HG03442 (cell line): ENCODE measurements at regions not wholly inside any gene's neighbourhood (a gene's known extent, or its start where the extent isn't known, plus 50 kb on each side); places are given as distances from the start of the nearest gene placed in this dataset.
"Not testable (repeated sequence)": the region's sequence is repeated elsewhere in the genome, so short reads cannot be mapped to it uniquely, and the experiment has no call there.

Experiments
- ATAC-seq: cut with Tn5 transposase; IDR thresholded peaks from one replicate; pipeline ENCODE4 v1.9.1; 2021; ENCODE audit warnings: mild to moderate bottlenecking, moderate library complexity; ENCODE audit not compliant: unreplicated experiment

DNA sequence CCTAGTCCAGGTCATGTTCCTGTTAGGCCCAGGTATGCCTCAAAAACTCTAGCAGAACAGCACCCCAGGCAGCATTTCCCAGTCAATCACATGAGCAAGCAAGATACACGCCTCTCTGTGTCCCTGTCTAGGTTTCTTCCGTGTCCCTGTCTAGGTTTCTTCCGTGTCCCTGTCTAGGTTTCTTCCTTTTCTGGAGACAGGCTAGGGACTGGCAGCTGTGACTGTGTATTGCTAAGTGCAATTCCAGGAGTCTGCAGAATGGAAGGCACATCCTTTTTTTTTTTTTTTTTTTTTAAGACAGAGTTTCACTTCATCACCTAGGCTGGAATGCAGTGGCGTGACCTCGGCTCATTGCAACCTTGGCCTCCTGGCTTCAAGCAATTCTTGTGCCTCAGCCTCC lies 77.6 kb downstream of the SETD4 start:
- no peak for ATAC-seq

DNA sequence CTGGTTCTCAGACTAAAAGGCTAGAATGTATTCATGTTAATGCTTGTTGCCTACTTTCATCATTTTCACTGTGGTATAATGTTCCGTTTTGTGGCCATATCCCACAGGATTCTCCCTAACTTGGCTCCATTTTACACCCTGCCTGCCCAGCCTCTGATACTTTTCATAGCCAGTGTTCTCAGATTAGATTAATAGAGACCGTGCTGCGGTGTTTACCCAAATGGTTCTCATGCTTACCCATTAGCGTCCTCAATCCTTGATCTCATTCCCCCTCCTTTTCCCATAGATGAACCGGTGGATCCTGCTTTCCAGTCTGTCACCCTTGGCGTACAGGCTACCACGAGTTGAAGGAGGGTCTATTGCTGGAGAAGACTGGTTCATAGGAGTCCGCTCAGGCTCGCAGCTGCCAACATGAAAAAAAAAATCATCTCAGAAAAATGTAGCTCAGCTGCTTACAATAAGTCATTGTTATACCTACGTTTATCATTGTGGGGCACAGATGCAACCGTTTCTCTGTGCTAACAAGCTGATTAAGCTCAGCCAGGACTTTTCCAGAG lies 78.7 kb downstream of the SETD4 start:
- no peak for ATAC-seq

DNA sequence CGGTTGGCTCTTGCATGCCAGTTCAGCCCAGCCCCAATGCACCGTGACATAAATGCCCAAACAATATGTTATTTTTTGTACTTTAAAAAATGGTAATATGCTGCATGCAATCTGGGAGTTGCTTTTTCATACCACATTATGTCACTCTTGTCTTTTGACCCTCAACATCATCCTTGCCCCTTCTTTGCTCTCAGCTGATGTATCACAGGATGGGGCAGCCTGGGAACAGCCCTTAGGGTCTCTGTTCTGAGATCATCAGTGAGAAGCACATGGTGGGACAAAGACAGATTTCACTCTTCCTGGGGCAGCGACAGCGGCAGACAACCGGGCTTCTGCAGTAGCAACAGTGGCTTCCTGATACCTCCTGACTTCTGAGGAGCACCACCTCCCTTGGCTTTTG lies 79.5 kb downstream of the SETD4 start:
- ATAC-seq, result no peak

DNA sequence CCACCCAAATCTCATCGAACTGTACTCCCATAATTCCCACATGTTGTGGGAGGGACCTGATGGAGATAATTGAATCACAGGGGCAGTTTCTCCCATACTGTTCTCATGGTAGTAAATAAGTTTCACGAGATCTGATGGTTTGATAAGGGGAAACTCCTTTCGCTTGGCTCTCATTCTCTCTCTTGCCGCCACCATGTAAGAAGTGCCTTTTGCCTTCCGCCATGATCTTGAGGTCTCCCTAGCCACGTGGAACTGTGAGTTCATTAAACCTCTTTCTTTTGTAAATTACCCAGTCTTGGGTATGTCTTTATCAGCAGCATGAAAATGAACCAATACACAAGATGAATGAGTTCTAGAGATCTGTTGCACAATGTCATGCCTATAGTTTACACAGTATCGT lies 82.5 kb downstream of the SETD4 start:
- not testable (repeated sequence) for ATAC-seq

DNA sequence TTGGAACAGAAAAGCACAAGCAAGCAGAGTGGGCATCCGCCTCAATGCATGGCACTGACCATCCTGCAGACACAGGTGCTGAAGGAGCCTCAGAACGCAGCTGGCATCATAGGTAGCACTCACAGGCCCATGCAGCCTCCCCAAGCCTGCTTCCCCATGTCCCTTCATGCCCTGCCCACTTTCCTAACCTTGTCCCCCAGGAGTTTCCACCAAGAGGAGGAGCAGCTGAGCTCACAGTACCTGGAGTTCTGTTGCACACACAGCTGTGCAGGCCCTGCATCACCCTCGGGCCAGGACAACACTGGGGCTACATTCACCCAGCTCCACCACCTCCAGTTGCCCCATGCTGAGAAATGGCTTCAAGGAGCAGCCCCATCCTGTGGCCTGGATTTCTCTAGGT lies 83.4 kb downstream of the SETD4 start:
- ATAC-seq, result no peak

DNA sequence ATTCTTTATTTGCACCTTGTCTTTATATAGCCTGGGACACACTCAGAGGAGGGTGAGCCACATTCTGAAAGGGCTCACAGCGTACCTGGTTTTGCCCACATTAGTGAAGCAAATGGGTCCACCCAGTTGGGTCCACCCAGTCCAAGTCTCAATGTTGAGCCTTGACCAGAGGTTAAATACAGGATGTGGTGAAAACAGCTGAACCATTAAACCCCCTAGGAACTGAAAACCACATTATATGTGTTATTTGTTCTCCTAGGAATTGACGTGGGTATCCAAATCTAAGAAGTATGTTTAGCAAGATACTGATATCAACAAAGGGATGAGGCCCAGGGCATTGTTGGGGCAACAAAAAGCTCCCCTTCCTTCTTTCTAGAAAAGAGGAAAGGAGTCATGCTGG lies 83.8 kb downstream of the SETD4 start:
- ATAC-seq, result no peak

DNA sequence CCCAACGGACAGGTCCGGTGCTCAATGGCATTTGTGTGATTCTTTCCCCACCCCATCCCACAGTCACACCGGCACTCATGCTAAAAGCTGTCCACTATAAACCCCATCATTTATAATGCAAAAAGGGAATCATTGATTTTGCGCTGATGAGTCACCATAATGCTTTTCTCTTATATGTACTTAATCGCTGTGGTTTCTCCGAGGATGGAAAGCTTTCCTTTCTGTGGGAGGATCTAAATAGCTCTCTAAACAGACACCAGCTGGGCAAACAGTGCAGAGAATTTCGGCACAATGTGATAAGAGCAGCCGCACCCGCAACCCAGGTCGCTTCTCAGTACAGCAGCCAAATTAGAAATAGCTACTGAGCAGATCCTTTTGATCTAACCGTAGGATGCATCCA lies 85.6 kb downstream of the SETD4 start:
- no peak for ATAC-seq

DNA sequence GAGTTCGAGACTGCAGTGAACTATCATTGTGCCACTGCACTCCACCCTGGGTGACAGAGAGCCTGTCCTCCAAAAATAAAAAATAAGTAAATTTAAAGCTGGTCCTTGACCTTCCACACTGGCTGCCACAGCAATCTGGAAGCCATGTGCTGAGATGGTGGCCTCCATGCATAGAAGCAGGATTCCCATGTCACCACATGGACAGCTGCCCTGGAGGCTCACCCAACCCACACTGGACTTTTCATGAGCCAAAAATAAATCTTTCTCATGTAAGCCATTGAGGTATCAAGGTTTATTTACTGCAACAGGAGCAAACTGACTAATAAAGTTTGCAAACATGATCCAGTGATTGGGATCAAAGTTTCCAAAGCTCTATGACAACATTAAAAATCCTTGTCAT lies 88.5 kb downstream of the SETD4 start:
- no peak for ATAC-seq

DNA sequence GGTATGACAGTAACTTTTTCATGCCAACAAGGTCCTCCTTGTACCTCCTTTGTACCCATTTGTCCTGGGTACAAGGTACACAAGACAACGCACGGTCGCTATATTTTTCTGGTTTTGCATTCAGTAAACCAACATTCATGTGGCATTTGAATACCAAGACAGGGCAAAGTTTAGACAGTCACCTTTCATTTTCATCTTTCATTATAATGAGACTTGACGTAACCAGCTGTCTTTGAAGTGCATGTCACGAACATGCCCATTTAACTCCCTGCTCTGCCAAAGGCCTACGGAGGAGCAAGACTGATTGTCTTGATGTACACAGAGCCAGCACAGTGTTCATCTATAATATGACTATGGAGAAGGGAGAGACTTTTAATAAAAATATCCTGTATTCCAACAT lies 91.0 kb downstream of the SETD4 start:
- no peak for ATAC-seq

DNA sequence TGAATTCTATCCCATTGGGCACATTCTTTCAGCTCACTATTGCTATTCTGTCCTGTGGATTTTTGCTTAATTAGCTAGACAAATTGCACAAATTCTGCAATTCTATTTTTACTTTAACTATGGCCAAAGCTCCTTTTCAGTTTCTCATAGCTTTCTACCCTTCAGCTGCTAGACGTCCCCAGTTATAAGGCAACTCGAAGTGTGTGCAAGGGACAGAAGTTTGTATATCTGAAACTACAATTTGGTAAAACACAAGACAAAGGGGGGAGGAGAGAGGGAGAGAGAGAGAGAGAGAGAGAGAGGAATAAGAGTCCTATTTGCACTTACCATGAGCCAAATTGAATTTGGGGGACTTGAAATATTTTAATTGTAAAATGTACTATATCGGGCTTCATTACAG lies 91.8 kb downstream of the SETD4 start:
- no peak for ATAC-seq

DNA sequence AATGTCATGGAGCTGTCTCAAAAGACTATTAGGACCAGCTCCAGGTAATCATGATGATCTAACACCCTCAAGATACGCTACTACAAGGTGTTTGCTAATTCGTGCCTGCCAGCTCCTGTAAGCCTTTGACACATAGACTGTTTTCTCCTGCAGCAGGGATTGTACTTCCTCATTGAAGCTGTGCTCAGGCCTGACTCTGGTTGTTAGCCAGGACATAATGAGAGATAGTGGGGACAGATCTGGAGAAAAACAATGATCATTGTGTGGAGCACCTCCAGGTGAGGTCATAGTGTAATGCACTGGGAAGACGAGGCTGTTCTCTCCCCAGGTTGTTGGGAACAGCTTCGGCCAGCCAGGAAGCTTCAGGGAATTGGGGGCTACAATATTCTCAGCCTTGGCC lies 94.6 kb downstream of the SETD4 start:
- no peak for ATAC-seq

DNA sequence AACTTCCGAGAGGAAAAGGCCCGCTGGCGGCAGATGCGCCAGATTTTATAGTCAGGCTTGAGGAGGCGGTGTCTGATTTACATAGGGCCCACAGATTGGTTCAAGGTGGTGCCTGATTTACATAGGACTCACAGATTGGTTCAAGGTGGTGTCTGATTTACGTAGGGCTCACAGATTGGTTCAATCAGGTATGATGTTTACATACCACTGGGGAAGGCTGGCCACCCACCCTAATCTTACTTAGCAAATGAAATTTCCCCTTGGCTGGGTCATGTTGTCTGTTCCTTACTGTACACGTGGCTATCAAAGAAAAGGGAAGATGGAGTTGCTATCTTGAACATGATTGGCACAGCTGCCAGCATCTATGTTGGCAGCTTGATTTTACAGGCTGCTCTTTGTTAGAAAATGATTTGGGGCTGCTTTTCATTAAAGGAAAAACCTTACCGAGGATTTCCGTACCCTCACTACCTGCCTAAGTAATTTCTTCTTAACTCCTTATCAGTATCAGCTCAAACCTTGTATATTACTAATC lies 96.3 kb downstream of the SETD4 start:
- no peak for ATAC-seq

DNA sequence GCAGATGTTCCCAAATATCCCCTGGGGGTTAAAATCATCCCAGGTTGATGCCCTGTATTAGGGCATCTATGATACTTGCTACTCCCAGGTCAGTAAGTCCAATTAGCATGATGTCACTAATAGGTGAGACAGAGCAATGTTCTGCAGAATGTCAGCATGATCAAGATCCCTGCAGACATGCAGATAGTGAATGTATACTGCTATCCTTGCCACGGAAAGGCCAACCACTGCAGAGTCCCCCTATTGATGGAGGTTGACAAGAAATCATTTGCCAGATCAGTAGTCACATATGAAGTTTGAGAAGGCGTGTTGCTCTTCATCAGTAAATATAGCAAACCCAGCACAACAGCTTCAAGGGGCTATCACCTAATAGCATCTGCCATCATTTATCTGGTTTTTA lies 97.4 kb downstream of the SETD4 start:
- ATAC-seq, result no peak

DNA sequence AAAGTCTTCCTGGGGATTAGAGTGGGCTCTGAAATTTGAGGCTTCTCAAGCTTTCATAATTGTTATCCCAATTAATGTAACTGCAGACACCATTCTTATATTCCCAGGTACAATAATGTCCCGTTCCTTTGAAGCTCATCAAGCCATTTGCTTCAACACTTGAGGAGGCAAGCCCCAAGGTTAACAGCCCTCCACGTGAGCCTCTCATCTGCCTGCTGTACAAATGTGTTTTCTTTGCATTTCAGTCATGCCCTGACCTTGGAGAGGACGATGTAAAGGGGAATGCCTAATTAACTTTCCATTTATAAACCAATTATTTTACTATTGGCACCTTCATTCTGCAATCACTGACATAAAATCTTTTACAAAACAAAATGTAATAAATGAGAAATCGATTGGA lies 106.3 kb downstream of the SETD4 start:
- ATAC-seq, result no peak

DNA sequence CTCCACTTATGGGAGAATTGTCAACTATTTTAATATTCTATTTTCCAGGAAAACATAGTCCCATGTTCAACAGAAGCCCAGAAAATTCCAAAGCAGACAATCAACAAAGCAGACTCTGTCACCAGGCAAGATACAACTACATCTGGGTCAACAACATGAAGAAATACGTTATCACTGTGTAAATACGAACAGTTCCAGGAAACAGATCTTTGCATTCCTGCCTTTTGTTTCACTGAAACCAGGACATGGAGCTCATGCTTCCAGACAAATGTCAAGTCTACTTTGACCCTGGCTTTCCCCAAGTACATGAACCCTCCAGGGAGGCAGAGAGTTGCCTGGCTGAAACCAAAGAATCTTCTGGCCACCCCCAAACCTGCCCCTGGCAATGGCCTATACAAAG lies 106.7 kb downstream of the SETD4 start:
- no peak for ATAC-seq

DNA sequence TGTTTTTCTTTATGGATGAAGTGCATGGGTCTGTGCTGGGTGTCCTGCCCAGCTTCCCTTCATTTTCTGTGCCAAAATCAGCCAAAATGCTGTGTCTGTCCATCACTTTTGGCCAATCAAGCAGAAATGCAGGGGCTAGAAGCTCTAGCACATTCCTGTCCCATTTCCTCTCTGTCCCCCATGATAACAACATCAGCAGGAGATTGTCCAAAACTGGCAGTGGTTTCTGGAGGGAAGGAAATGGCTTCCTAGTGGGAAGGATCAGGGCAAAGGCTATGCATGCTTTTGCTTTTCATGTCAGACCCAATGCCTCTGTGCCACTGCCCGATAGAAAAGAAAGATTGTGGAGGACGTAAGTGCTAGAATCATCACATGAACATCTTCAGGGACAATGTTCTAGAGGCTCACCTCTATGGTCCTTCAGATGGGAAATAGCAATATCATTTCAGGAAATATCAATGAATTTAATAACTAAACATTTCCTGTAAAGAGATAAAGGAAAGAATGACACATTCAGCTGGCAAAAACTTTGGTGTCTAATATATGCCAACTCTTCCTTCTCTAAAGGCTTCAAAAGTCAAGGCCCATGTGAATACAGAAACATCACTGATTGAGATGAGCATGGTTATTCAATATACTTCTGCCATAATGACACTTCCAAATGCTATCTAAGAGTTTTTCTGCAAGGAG lies 107.5 kb downstream of the SETD4 start:
- no peak for ATAC-seq

DNA sequence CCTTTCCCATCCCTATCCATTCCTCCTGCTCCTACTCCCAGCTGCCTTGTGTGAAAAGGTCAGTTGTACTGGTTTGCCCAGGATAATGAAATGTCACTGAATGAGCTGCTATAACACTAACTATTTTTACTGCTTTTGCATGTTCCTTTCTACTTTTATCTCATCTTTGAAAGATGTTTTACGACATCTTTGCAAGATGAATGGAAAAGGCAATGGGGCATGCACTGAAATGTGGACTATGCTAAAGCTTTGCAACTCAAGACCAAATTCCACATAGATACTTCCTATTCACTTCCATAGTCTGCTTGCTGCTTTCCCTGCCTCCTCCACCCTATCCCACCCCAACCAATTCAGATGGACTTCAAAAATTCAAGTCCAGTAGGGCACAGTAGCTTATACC lies 111.3 kb downstream of the SETD4 start:
- no peak for ATAC-seq

DNA sequence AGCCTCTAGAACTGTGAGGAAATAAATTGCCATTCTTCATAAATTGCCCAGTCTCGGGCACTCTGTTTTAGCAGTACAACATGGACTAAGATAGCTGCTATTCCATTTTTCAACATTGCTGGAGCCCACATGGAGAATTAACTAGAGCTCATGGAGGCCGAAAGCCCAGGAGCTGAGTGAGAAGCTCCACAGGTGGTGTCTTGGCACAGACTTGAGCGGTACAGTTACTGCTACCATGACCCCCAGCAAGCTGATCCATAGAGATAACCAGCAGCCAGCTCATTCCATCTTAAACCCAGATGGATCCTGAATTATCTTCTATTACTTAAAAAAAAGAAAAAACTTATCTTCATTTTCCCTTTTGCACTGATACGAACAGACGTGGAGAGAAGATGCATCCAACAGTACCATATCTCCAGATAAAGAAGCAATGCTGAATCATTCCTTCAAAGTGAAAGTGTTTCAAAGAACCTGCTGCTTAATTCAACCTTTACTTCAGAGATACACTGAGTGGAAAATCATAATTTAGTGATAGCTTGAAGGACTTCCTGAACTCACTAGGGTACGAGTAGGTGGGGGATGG lies 115.1 kb downstream of the SETD4 start:
- no peak for ATAC-seq

DNA sequence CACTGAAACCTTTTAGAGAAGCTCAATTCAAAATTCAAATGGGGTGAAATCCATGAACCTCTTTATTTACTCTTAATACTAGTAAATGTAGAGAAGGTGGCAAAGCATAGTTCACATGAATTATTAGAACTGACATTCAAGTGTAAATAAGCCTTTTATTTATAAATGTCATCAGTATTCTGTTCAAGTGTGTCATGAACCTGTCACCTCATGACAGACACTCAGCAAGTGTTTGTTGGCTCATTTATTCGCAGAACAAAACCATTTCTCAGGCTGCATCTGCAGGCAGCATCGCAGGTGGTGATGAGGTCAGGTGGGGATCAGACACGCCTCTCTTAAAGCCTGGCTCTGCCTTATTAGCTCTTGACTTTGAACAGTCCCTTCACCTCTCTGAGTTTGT lies 116.6 kb downstream of the SETD4 start:
- no peak for ATAC-seq

DNA sequence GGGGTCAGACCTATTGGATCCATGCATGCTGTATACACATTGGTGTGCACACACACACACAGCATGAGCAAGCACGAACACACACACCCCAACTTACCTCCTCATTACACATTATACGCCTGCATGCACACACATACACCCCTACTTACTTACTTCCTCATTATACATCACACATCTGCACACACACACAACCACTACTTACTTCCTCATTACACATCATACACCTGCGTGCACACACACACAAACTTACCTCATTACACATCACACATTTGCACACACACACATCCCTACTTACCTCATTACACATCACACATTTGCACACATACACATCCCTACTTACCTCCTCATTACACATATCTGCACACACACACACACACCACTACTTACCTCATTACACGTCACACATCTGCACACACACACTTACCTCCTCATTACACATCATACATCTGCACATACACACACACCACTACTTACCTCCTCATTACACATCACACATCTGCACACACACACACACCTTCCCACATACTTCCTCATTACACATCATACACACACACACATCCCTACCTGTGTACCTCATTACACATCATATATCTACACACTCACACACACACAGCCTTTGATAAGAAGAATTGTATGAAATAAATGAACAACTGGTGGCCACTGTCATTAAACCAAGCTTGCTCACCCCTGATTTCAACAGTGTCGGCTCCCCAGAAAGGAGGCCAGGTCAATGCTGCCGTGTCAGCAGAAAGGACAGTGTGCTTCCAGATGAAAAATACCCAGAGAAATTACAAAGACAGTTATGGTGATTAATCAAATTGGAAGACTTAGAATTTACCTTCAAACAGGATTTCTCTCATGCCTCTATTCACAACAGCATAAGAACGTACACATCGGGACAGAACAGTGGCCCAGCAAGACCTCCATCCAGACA lies 117.8 kb downstream of the SETD4 start:
- ATAC-seq, result no peak
